ENCODE measurements at regions not wholly inside any gene's neighbourhood (a gene's known extent, or its start where the extent isn't known, plus 50 kb on each side); places are given as distances from the start of the nearest gene placed in this dataset.

GRCh38 chr20:55242853-55243252 lies 762.5 kb downstream of the CBLN4 start:
- DNase-seq = no peak

DNA sequence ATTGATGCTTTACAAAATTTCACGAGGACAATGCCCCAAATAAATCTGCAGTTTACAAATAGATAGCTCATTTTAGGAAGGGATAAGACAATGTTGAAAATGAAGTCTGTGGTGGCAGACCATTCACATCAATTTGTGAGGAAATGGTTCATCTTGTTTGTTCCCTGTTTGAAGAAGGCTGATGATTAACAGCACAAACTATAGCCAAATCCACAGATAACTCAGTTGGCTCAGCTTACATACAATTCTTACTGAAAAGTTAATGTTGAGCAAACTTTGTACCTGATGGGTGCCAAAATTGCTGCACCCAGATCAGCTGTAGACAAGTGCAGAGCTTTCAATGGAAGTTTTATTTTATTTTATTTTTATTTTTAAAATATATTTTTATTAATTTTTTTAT lies 763.9 kb downstream of the DOK5 start:
- no peak for DNase-seq

DNA sequence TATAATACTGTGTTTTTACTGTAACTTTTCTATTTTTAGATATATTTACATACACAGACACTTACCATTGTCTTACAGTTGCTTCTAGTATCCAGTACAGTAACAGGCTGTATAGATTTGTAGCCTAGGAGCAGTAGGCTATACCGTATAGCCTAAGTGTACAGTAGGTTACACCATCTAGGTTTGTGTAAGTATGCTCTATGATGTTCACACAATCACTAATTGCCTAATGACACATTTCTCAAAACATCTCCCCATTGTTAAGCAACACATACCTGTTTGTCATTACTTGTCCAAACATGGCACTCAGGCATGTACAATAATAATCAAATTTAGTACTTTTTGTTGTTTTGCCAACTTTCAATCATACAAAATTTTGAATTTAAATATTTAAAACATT lies 757.3 kb downstream of the DOK5 start:
- DNase-seq = no peak

- no peak for DNase-seq
These were observed 754.1 kb downstream of the DOK5 start for GRCh38 chr20:55229451-55229850.

- DNase-seq = no peak
These were observed 741.3 kb downstream of the DOK5 start for GRCh38 chr20:55216525-55217242.

GRCh38 chr20:55213653-55214052 lies 738.3 kb downstream of the DOK5 start:
- no peak for DNase-seq

DNA sequence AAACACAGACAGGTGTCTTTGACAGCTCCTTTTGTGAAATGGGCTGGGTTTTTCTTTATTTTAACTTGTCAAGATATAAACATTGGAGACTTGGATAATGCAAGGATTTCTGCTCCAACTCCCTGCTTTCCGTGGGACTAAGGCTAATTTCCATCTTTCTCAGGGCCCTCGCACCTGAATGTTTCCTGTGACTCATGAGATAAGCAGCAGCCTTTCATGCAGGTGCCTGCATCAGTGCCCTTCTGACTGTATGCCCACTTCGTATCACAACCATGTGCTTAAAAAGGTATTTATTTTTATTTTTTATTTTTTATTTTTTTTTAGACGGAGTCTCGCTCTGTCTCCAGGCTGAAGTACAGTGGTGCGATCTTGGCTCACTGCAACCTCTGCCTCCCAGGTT lies 736.1 kb downstream of the DOK5 start:
- DNase-seq = no peak

DNA sequence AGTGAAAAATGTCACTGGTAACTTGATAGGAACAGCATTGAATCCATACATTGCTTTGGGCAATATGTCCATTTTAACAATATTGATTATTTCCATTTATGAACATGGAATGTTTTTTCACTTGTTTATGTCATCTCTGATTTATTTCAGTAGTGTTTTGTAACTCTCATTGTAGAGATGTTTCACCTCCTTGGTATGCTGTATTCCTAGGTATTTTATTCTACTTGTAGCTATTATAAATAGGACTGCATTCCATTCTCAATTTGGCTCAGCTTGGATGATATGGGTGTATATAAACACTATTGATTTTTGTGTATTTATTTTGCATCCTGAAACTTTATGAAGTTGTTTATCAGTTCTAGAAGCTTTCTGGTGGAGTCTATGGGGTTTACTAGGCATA lies 730.3 kb downstream of the DOK5 start:
- no peak for DNase-seq

DNA sequence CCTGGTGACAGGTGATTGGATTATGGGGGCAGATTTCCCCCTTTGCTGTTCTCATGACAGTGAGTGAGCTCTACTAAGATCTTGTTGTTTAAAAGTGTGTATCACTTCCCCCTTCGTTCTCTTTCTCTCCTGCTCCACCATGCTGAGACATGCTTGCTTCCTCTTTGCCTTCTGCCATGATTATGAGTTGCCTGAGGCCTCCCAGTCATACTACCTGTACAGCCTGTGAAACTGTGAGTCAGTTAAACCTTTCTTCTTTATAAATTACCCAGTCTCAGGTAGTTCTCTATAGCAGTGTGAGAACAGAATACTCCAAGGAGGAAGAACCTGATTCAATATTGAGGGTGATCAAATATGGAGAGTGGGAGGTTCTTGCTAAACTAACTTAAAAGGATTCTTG lies 724.9 kb downstream of the DOK5 start:
- DNase-seq = no peak

GRCh38 chr20:55194947-55195346 lies 719.6 kb downstream of the DOK5 start:
- DNase-seq = no peak

DNA sequence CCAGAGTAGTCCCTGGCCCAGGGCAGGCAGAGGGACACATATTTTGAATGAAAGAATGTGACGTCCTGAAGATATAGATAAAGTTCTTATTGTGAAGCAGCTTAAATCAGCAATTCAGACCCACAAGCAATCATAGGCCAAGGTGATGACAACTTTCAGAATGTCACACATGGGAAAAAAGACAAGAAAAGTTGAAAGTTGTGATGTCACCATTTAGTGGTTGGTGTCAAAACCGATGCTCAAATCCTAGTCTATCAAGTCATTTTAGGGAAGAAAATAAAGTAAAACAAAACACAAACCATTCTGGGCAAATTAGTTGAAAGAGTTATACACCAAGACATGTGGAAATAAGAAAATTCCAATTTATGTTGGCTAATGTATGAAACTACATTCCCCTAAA lies 710.8 kb downstream of the DOK5 start:
- DNase-seq = no peak

DNA sequence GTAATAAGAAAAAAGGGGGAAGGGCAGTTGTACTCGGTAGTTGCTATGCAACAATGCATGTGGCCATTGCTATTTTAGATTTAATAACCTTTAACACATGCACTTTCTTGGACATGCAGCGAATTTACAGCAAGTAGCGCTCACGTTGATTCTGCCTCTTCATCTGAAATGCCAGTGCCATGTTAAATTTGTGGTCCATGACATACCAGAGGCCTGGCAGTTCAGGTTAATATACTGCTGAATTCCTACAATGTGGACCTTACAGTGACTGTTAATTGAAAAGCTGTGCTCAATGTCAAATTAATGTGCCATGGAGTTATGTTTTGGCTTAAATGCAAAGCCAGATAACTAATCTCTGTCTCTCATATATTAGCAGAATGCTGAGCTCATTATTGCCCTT lies 699.7 kb downstream of the DOK5 start:
- no peak for DNase-seq

DNA sequence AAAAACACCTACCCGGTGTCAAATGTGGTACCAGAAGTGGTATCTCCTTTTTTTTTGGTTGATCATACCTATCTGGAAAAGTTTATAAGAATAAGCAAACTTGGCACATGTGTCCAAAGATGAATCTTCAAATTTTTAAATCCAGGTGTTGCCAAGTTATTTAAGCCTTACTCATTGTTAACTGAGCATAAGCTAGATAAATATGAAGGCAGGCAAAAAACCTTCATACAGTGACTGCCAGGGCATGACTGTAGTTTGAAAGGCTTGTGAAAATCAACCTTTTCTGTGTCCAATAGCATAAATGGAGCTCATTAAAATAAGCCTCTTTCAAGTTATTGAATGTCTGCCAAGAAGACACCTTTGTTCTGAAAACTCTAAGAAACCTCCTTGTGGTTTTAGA lies 699.2 kb downstream of the DOK5 start:
- DNase-seq = no peak

- DNase-seq = no peak
These were observed 698.8 kb downstream of the DOK5 start for GRCh38 chr20:55174172-55174571.

GRCh38 chr20:55173601-55174000 lies 698.2 kb downstream of the DOK5 start:
- no peak for DNase-seq

- no peak for DNase-seq
These were observed 697.1 kb downstream of the DOK5 start for GRCh38 chr20:55172310-55173002.

- DNase-seq = no peak
These were observed 690.7 kb downstream of the DOK5 start for GRCh38 chr20:55166063-55166462.

- DNase-seq = no peak
These were observed 685.6 kb downstream of the DOK5 start for GRCh38 chr20:55160996-55161395.

- no peak for DNase-seq
These were observed 684.6 kb downstream of the DOK5 start for GRCh38 chr20:55160037-55160436.

DNA sequence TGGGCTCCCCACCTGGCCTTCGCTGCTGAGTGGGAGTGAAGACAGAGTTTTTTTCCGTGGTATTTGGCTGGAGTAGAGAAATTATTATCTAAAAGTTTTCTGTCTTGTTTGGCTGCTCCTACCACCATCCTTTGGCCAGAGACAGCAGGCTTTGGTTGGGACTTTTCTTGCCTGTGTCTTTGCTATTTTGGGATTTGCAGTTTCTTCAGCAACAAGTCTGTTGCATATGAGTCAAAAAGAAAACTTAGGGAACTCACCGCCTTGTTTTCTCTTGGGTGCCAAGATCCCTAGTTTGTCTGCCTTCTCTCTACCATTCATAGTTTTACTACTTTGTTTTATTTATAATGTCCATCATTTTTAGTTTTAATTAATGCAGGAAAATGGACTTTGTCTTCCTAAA lies 683.8 kb downstream of the DOK5 start:
- no peak for DNase-seq

DNA sequence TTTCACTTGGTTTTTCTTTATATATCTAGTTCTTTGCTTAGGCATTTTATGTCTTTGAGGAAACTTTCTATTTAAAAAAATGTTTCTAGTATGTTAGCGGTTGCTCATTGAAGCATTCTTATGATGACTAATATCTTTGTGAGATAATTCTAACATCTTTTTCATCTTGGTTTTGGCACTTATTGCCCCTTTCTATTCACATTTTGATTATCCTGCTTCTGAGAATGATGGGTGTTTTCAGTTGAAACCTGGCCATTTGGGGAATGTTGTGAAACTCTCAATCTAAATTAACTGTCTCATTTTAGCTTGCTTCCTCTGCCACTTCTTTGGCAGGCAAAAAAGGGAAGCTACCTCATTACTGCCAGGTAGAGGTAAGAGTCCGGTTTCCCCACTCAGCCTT lies 683.1 kb downstream of the DOK5 start:
- DNase-seq = no peak

GRCh38 chr20:55155360-55155759 lies 680.0 kb downstream of the DOK5 start:
- DNase-seq = no peak

- no peak for DNase-seq
These were observed 677.7 kb downstream of the DOK5 start for GRCh38 chr20:55153001-55153645.

DNA sequence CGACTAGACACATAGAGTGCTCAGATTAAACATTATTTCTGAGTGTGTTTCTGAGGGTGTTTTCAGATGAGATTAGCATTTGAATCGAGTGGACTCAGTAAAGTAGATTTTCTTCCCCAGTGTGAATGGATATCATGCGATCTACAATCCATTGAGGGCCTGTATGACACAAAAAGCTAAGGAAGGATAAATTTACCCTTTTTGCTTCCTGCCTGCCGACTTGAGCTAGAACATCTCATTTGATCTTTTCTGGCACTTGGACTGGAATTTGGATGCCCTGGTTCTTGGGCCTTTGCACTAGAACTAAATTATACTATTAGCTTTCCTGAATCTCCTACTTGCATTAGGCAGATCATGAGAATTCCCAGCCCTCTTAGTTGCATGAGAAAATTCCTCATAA lies 675.8 kb downstream of the DOK5 start:
- no peak for DNase-seq

Data from DMS 273 treated with DMSO at 0.1 percent for 48 hours (cell line).